HFF-Myc (cell line): ENCODE measurements at regions not wholly inside any gene's neighbourhood (a gene's known extent, or its start where the extent isn't known, plus 50 kb on each side); places are given as distances from the start of the nearest gene placed in this dataset.

Experiments used
- DNase-seq: peaks from one replicate; pipeline ENCODE4 v3.0.0-alpha.2; 2011; ENCODE audit warnings: low read depth; ENCODE audit errors: extremely low read depth
- H3K4me3 ChIP-seq: replicated peaks from 2 replicates; pipeline ENCODE4 v1.5.1; 2011; ENCODE audit warnings: low read depth, mild to moderate bottlenecking, control low read depth, low read length
- CTCF ChIP-seq: IDR thresholded peaks from 2 replicates; pipeline ENCODE4 v1.5.1; 2012; ENCODE audit warnings: mild to moderate bottlenecking, low read depth, low read length, control low read depth; ENCODE audit errors: missing control alignments

GRCh38 chr7:155951554-155952158, 139.4 kb upstream of the SHH start:
- DNase-seq = no peak
- no peak for TF ChIP-seq CTCF
- no peak overlapping the region for H3K4me3 ChIP-seq

GRCh38 chr7:155950898-155951553, 138.8 kb upstream of the SHH start:
- DNase-seq = no peak
- TF ChIP-seq CTCF = no peak
- no peak overlapping the region for H3K4me3 ChIP-seq

- H3K4me3 ChIP-seq = no peak overlapping the region
- TF ChIP-seq CTCF = no peak
- no peak for DNase-seq
Observed at GRCh38 chr7:155948845-155949244, 136.6 kb upstream of the SHH start.

- no peak for DNase-seq
- H3K4me3 ChIP-seq = no peak overlapping the region
- no peak for TF ChIP-seq CTCF
Observed at GRCh38 chr7:155948423-155948822, 136.2 kb upstream of the SHH start.

- no peak for TF ChIP-seq CTCF
- DNase-seq = no peak
- H3K4me3 ChIP-seq = no peak overlapping the region
Observed at GRCh38 chr7:155947051-155947450, 134.8 kb upstream of the SHH start.

GRCh38 chr7:155945670-155946325, 133.5 kb upstream of the SHH start:
- no peak for TF ChIP-seq CTCF
- H3K4me3 ChIP-seq = no peak overlapping the region
- DNase-seq = no peak
